Left ventricle myocardium inferior (tissue), 1 donor: ENCODE measurements at regions not wholly inside any gene's neighbourhood (a gene's known extent, or its start where the extent isn't known, plus 50 kb on each side); places are given as distances from the start of the nearest gene placed in this dataset.

ENCODE experiments used
- DNase-seq: peaks from one replicate; pipeline ENCODE4 v3.0.0-alpha.2; 2020
- H3K27ac ChIP-seq: fragments of 200-600 bp; replicated peaks from 2 replicates; pipeline ENCODE4 v1.8.0; 2021
- H3K27me3 ChIP-seq: fragments of 200-600 bp; 2 replicates; pipeline ENCODE4 v1.8.0; 2021; ENCODE audit warnings: low read depth
- H3K36me3 ChIP-seq: fragments of 200-600 bp; 2 replicates; pipeline ENCODE4 v1.8.0; 2021
- H3K4me1 ChIP-seq: fragments of 200-600 bp; 2 replicates; pipeline ENCODE4 v1.8.0; 2021
- H3K4me3 ChIP-seq: fragments of 200-600 bp; 2 replicates; pipeline ENCODE4 v1.8.0; 2021; ENCODE audit warnings: mild to moderate bottlenecking, moderate library complexity
- H3K9me3 ChIP-seq: fragments of 200-600 bp; replicated peaks from 2 replicates; pipeline ENCODE4 v1.8.0; 2021
- CTCF ChIP-seq: fragments of 200-600 bp; IDR thresholded peaks from 2 replicates; pipeline ENCODE4 v1.8.0; 2021; ENCODE audit warnings: antibody characterized with exemption, mild to moderate bottlenecking, borderline replicate concordance
- intact Hi-C: fragments of 100-400 bp; cut with micrococcal nuclease; formaldehyde crosslinking; loops from one replicate; pipeline ENCODE4 v1.11.0; 2022
- donor health status: DM: no; HTN: yes; CAD: no; lungs with severe emphysema.

DNA sequence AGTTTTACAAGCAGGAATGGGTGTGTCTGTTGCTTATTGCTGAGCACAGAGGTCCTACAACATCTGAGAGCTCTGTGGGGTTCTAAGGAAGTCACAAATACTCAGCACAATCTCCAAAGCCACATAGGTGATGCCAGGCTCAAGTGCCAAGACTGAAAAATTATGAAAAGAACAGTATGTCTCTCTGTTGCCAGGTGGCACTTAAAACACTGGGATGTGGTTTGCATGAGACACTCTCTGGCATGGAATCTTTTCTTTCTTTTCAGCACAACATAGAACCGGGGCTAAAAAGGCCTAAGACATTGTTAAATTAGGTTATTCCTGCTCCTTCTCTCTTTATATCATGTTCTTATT lies 127.3 kb upstream of the PRICKLE2 start:
- Histone ChIP-seq H3K27me3 (no peaks in the 10 kb centered on the region), H3K36me3 (no peaks in the 10 kb centered on the region), H3K27ac (no peak overlapping the region), H3K4me1 (peaks cover 27% of the 10 kb centered on the region), H3K9me3 (no peaks in the 10 kb centered on the region), H3K4me3 (no peak overlapping the region)
- no peak for DNase-seq
- no peak for TF ChIP-seq CTCF
- intact Hi-C loops = no loop called here

DNA sequence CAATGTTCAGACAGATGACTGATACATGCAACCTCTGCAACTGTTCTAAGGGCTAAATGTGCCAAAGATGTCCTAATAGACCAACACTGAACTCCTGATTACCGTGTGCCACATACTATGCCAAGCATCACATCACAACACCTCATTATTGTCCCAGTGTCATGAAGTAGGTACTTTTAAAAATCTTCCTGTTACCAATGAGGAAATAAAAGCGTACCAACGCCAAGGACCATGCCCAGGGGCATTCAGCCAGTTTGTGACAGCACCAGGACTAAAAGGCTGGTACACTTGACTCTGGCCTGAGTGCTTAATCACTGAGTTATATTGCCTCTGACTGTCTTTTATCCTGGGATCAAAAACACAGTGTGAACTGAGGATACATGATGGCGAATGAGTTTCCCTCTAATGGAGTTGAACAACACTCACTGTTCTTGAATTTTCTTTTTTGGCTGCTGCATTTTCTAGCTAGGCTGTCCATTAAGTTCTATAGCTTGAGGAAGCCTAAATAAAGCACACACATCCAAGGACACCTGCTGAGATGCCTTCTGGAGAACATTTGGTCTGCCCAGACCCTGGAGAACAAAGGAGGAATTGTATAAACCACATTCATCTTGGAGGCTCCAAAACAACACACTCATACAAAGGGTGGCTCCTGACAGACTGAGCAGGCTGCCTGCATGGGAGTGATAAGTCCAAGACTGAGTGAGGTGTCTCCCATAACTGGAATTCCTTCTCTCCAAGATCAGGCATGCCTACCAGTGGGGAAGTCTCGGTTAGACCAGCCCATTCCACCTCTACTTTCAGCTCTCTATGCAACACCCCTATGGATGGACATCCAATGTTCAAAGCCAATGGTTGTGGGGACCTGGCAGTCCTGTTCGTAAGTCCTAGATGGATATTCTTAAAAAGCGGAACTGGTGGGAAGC lies 126.7 kb upstream of the PRICKLE2 start:
- intact Hi-C loops = no loop called here
- Histone ChIP-seq H3K4me1 (peaks cover 27% of the 10 kb centered on the region), H3K4me3 (no peak overlapping the region), H3K9me3 (no peaks in the 10 kb centered on the region), H3K27ac (no peak overlapping the region), H3K36me3 (no peaks in the 10 kb centered on the region), H3K27me3 (no peaks in the 10 kb centered on the region)
- DNase-seq = no peak
- TF ChIP-seq CTCF = no peak

DNA sequence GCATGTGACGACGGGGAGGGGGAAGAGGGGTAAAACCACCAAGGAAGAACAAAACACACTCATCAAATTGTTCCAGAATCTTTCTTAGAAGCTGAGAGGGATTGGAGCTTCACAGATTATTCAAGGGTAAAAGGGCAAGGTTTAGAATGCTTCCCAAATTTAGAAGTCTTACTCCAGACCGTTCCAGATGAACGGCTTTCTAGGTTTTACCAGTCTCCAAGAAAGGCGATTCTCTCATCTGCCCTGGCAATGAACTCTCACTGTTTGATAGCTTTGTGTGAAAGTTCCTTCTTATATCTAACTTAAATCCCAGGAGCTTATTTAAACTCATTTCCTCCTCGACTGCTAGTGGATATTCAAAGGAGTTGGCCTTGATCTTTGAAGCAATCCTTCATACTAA lies 124.3 kb upstream of the PRICKLE2 start:
- TF ChIP-seq CTCF = no peak
- intact Hi-C loops = no loop called here
- Histone ChIP-seq H3K9me3 (no peaks in the 10 kb centered on the region), H3K4me1 (peaks cover 32% of the 10 kb centered on the region), H3K27me3 (no peaks in the 10 kb centered on the region), H3K4me3 (no peak overlapping the region), H3K27ac (no peak overlapping the region), H3K36me3 (no peaks in the 10 kb centered on the region)
- no peak for DNase-seq

DNA sequence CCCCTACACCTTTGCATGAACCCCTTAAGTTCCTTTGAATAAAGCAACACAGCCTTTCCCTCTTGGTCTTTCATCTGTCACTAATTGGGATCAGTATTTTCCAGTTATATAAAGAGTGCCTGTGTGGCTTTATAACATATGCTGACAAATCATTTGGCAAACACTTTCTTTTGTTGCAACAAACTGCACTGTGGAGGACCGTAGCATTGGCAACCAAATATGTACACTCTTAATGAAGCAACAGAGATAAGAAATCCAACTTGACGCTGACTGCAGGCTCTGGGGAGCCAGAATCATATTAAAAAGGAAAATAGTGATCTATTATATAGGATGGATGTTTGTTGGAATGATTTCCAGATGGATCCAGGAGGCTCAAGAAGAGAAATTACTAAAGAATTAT lies 120.1 kb upstream of the PRICKLE2 start:
- peaks cover 17% of the 10 kb centered on the region for H3K4me1 ChIP-seq
- no peak for TF ChIP-seq CTCF
- intact Hi-C loops = no loop called here
- H3K9me3 ChIP-seq = no peaks in the 10 kb centered on the region
- H3K27ac ChIP-seq = no peak overlapping the region
- DNase-seq = no peak
- no peaks in the 10 kb centered on the region for H3K27me3 ChIP-seq
- H3K36me3 ChIP-seq = no peaks in the 10 kb centered on the region
- H3K4me3 ChIP-seq = no peak overlapping the region

GRCh38 chr3:64344721-64345207 lies 119.5 kb upstream of the PRICKLE2 start:
- Histone ChIP-seq H3K27ac (no peak overlapping the region), H3K4me1 (peaks cover 17% of the 10 kb centered on the region), H3K9me3 (no peaks in the 10 kb centered on the region), H3K27me3 (no peaks in the 10 kb centered on the region), H3K36me3 (no peaks in the 10 kb centered on the region), H3K4me3 (no peak overlapping the region)
- TF ChIP-seq CTCF = no peak
- intact Hi-C loops = no loop called here
- no peak for DNase-seq
